ENCODE measurements at regions not wholly inside any gene's neighbourhood (a gene's known extent, or its start where the extent isn't known, plus 50 kb on each side); places are given as distances from the start of the nearest gene placed in this dataset.

GRCh38 chrX:55815546-55815945, 98.0 kb downstream of the RRAGB start:
- TF ChIP-seq ZFX (IDR thresholded peaks at IDR 0.05) (no peak), CTCF (conservative IDR thresholded peaks at IDR 0.05) (no peak)
